ENCODE measurements at regions not wholly inside any gene's neighbourhood (a gene's known extent, or its start where the extent isn't known, plus 50 kb on each side); places are given as distances from the start of the nearest gene placed in this dataset.

- Histone ChIP-seq H3K9me3 (no peaks in the 10 kb centered on the region), H3K4me1 (peaks cover 0 to 7% (median 2%) of the 10 kb centered on the region in 4 donors), H3K27ac (no peak overlapping the region), H3K4me3 (no peak overlapping the region), H3K36me3 (no peaks in the 10 kb centered on the region), H3K27me3 (no peaks in the 10 kb centered on the region)
- no peak for DNase-seq
- intact Hi-C loops (cut with DNase I; ENCODE audit: low total_unique reads) = no loop called here
- TF ChIP-seq CTCF (IDR thresholded peaks at IDR 0.05) = no peak
Measured at GRCh38 chr16:80051040-80051439, 450.5 kb upstream of the MAF start.

- H3K9me3 ChIP-seq = no peaks in the 10 kb centered on the region
- TF ChIP-seq CTCF (IDR thresholded peaks at IDR 0.05) = no peak
- H3K27ac ChIP-seq = no peak overlapping the region
- no peaks in the 10 kb centered on the region for H3K27me3 ChIP-seq
- H3K4me3 ChIP-seq = no peak overlapping the region
- no peaks in the 10 kb centered on the region for H3K4me1 ChIP-seq
- intact Hi-C loops (cut with DNase I; ENCODE audit: low total_unique reads) = no loop called here
- no peak for DNase-seq
- no peaks in the 10 kb centered on the region for H3K36me3 ChIP-seq
Measured at GRCh38 chr16:80048250-80048649, 447.7 kb upstream of the MAF start.

GRCh38 chr16:80047842-80048241, 447.3 kb upstream of the MAF start:
- DNase-seq = no peak
- no peaks in the 10 kb centered on the region for H3K4me1 ChIP-seq
- no peaks in the 10 kb centered on the region for H3K27me3 ChIP-seq
- intact Hi-C loops (cut with DNase I; ENCODE audit: low total_unique reads) = no loop called here
- no peak overlapping the region for H3K27ac ChIP-seq
- no peak overlapping the region for H3K4me3 ChIP-seq
- TF ChIP-seq CTCF (IDR thresholded peaks at IDR 0.05) = no peak
- H3K9me3 ChIP-seq = no peaks in the 10 kb centered on the region
- H3K36me3 ChIP-seq = no peaks in the 10 kb centered on the region

- H3K27ac ChIP-seq = no peak overlapping the region
- intact Hi-C loops (cut with DNase I; ENCODE audit: low total_unique reads) = no loop called here
- no peak overlapping the region for H3K4me3 ChIP-seq
- no peaks in the 10 kb centered on the region for H3K27me3 ChIP-seq
- H3K36me3 ChIP-seq = no peaks in the 10 kb centered on the region
- no peak for DNase-seq
- no peak for TF ChIP-seq CTCF (IDR thresholded peaks at IDR 0.05)
- no peaks in the 10 kb centered on the region for H3K4me1 ChIP-seq
- no peaks in the 10 kb centered on the region for H3K9me3 ChIP-seq
Measured at GRCh38 chr16:80046848-80047247, 446.3 kb upstream of the MAF start.

GRCh38 chr16:80046261-80046660, 445.7 kb upstream of the MAF start:
- Histone ChIP-seq H3K27me3 (no peaks in the 10 kb centered on the region), H3K27ac (no peak overlapping the region), H3K9me3 (no peaks in the 10 kb centered on the region), H3K4me1 (no peaks in the 10 kb centered on the region), H3K4me3 (no peak overlapping the region), H3K36me3 (no peaks in the 10 kb centered on the region)
- no peak for DNase-seq
- intact Hi-C loops (cut with DNase I; ENCODE audit: low total_unique reads) = no loop called here
- TF ChIP-seq CTCF (IDR thresholded peaks at IDR 0.05) = no peak

- no peak for DNase-seq
- intact Hi-C loops (cut with DNase I; ENCODE audit: low total_unique reads) = no loop called here
- H3K9me3 ChIP-seq = no peaks in the 10 kb centered on the region
- no peak overlapping the region for H3K27ac ChIP-seq
- no peak for TF ChIP-seq CTCF (IDR thresholded peaks at IDR 0.05)
- H3K4me1 ChIP-seq = no peaks in the 10 kb centered on the region
- no peak overlapping the region for H3K4me3 ChIP-seq
- no peaks in the 10 kb centered on the region for H3K27me3 ChIP-seq
- H3K36me3 ChIP-seq = no peaks in the 10 kb centered on the region
Measured at GRCh38 chr16:80045861-80046260, 445.3 kb upstream of the MAF start.
